Esophagus squamous epithelium (tissue), 5 donors: ENCODE measurements at regions not wholly inside any gene's neighbourhood (a gene's known extent, or its start where the extent isn't known, plus 50 kb on each side); places are given as distances from the start of the nearest gene placed in this dataset.

ENCODE experiments used
- DNase-seq: peaks from one replicate; lab custom pipeline; 2025; lab: John Stamatoyannopoulos, UW
- H3K27ac ChIP-seq, 4 donors: fragments of 200-600 bp; sonication (generic); one replicate each; pipeline ENCODE4 v1.5.1; 2016 to 2019; ENCODE audit warnings: mild to moderate bottlenecking in 1 of 4
- H3K27me3 ChIP-seq, 4 donors: fragments of 200-600 bp; sonication (generic); 1 replicate in 3 of 4; 2 replicates in 1 of 4; pipeline versions ENCODE4 v1.5.1 to v1.6.0; 2017 to 2021; ENCODE audit warnings: antibody characterized with exemption in 1 of 4
- H3K36me3 ChIP-seq, 3 donors: fragments of 200-600 bp; sonication (generic); one replicate each; pipeline ENCODE4 v1.5.1; 2016 to 2019
- H3K4me1 ChIP-seq, 3 donors: fragments of 200-600 bp; sonication (generic); one replicate each; pipeline ENCODE4 v1.5.1; 2017 to 2019
- H3K4me3 ChIP-seq, 4 donors: fragments of 200-600 bp; sonication (generic); 1 replicate in 3 of 4; 2 replicates in 1 of 4; pipeline ENCODE4 v1.5.1; 2016 to 2019; ENCODE audit warnings: mild to moderate bottlenecking in 2 of 4, moderate library complexity in 1 of 4
- H3K9me3 ChIP-seq, 3 donors: fragments of 200-600 bp; sonication (generic); one replicate each; pipeline ENCODE4 v1.5.1; 2016 to 2019
- CTCF ChIP-seq, 6 experiments: fragments of 450-650 bp in 4 of 6; fragments of 200-600 bp in 2 of 6; sonication (generic) in 2 of 6; IDR thresholded peaks; one replicate each; pipeline ENCODE4 v1.5.1; 2016 to 2019; ENCODE audit warnings: antibody characterized with exemption in 6 of 6, mild to moderate bottlenecking in 4 of 6, moderate library complexity in 4 of 6
- POLR2A ChIP-seq, 4 donors: fragments of 450-650 bp; IDR thresholded peaks; one replicate each; pipeline ENCODE4 v1.6.1; 2017; ENCODE audit warnings: antibody characterized with exemption in 4 of 4, mild to moderate bottlenecking in 4 of 4, moderate library complexity in 3 of 4
- WGBS, 2 donors: methylation state at CpG; one replicate each; pipeline ENCODE4 v1.1.5; 2018; 5-methylcytosine and 5-hydroxymethylcytosine counted together
- intact Hi-C: fragments of 100-400 bp; cut with DNase I; formaldehyde crosslinking; loops from one replicate; pipeline ENCODE4 v1.15.0; 2022
- donor health status: DM: yes; HTN: yes; CAD: no.

GRCh38 chr2:23301136-23301535 lies 83.8 kb upstream of the KLHL29 start:
- Histone ChIP-seq H3K27ac (no peak overlapping the region), H3K27me3 (peaks cover 0 to 6% (median 0%) of the 10 kb centered on the region in 4 donors), H3K4me1 (no peaks in the 10 kb centered on the region), H3K36me3 (no peaks in the 10 kb centered on the region), H3K4me3 (no peak overlapping the region), H3K9me3 (no peaks in the 10 kb centered on the region)
- no peak for DNase-seq
- intact Hi-C loops: no loop called here
- TF ChIP-seq CTCF (IDR thresholded peaks at IDR 0.05) (no peak), POLR2A (IDR thresholded peaks at IDR 0.05) (no peak)

- no peaks in the 10 kb centered on the region for H3K4me1 ChIP-seq
- no peaks in the 10 kb centered on the region for H3K9me3 ChIP-seq
- intact Hi-C loops: no loop called here
- no peak for TF ChIP-seq POLR2A (IDR thresholded peaks at IDR 0.05)
- TF ChIP-seq CTCF (IDR thresholded peaks at IDR 0.05): no peak
- H3K4me3 ChIP-seq: no peak overlapping the region
- DNase-seq: no peak
- H3K27me3 ChIP-seq: peaks cover 0 to 6% (median 0%) of the 10 kb centered on the region in 4 donors
- no peak overlapping the region for H3K27ac ChIP-seq
- no peaks in the 10 kb centered on the region for H3K36me3 ChIP-seq
These were observed 82.4 kb upstream of the KLHL29 start for GRCh38 chr2:23302591-23302990.

- no peak for TF ChIP-seq CTCF (IDR thresholded peaks at IDR 0.05)
- no peak for TF ChIP-seq POLR2A (IDR thresholded peaks at IDR 0.05)
- DNase-seq: no peak
- Histone ChIP-seq H3K4me3 (no peak overlapping the region), H3K36me3 (no peaks in the 10 kb centered on the region), H3K27ac (no peak overlapping the region), H3K9me3 (no peaks in the 10 kb centered on the region), H3K4me1 (no peaks in the 10 kb centered on the region), H3K27me3 (peaks cover 0 to 6% (median 0%) of the 10 kb centered on the region in 4 donors)
- intact Hi-C loops: no loop called here
- 69 to 75% methylated on average over 9 of the region's 9 CpGs for WGBS, 2 donors
These were observed 78.6 kb upstream of the KLHL29 start for GRCh38 chr2:23306401-23306800.

GRCh38 chr2:23311186-23311585 lies 73.8 kb upstream of the KLHL29 start:
- H3K9me3 ChIP-seq: no peaks in the 10 kb centered on the region

DNA sequence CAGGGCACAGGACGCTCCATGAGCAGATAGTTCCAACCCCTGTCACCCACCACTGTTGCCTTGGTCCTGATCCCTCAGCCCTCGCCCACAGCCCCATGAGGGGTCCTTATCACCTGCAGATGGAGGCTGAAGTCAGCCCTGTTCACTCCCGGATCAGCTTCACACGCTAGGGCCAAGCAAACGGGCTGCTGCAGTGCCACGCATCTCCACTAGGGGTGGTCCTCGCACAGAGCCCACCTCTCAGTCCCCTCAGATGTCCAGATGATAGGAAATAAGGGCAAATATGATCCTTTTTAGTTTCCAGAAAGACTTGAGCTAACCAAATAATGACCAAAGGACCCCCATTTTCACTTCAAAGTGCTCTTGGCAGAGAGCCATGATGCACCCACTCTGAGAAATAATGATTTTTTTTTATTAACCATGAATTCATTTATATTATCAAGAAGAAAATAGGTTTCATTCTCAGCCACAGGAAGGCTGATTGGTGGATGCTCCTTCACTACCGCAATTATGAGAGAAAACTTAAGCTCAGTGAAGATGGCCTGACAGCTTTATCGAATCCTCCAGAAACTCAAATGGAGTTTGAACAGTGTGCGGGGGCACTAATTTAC lies 71.9 kb upstream of the KLHL29 start:
- WGBS, 2 donors: 50% methylated on average over 9 to 10 of the region's 10 CpGs
- no peaks in the 10 kb centered on the region for H3K4me1 ChIP-seq
- H3K27me3 ChIP-seq: no peaks in the 10 kb centered on the region

More at GRCh38 chr2:23311186-23311585, 73.8 kb upstream of the KLHL29 start:
- 41 to 54% methylated on average over 1 of the region's 1 CpG for WGBS, 2 donors
- H3K4me3 ChIP-seq: no peak overlapping the region
- no peak for DNase-seq
- H3K36me3 ChIP-seq: no peaks in the 10 kb centered on the region
- H3K27ac ChIP-seq: no peak overlapping the region
- no peaks in the 10 kb centered on the region for H3K4me1 ChIP-seq
- no peaks in the 10 kb centered on the region for H3K27me3 ChIP-seq
- TF ChIP-seq POLR2A (IDR thresholded peaks at IDR 0.05) (no peak), CTCF (IDR thresholded peaks at IDR 0.05) (no peak)
- intact Hi-C loops: no loop called here

More for the DNA sequence above, 71.9 kb upstream of the KLHL29 start:
- intact Hi-C loops: no loop called here
- Histone ChIP-seq H3K36me3 (no peaks in the 10 kb centered on the region), H3K27ac (no peak overlapping the region), H3K4me3 (no peak overlapping the region), H3K9me3 (no peaks in the 10 kb centered on the region)
- DNase-seq: no peak
- TF ChIP-seq POLR2A (IDR thresholded peaks at IDR 0.05) (no peak), CTCF (IDR thresholded peaks at IDR 0.05) (peak in 2 of 6 experiments; percentile 26 to 27)
